Esophagus squamous epithelium (tissue), 4 donors: ENCODE measurements at regions not wholly inside any gene's neighbourhood (a gene's known extent, or its start where the extent isn't known, plus 50 kb on each side); places are given as distances from the start of the nearest gene placed in this dataset.

ENCODE experiments used
- CTCF ChIP-seq, 6 experiments: fragments of 450-650 bp in 4 of 6; fragments of 200-600 bp in 2 of 6; sonication (generic) in 2 of 6; IDR thresholded peaks; one replicate each; pipeline ENCODE4 v1.5.1; 2016 to 2019; ENCODE audit warnings: antibody characterized with exemption in 6 of 6, mild to moderate bottlenecking in 4 of 6, moderate library complexity in 4 of 6
- POLR2A ChIP-seq, 4 donors: fragments of 450-650 bp; IDR thresholded peaks; one replicate each; pipeline ENCODE4 v1.6.1; 2017; ENCODE audit warnings: antibody characterized with exemption in 4 of 4, mild to moderate bottlenecking in 4 of 4, moderate library complexity in 3 of 4

DNA sequence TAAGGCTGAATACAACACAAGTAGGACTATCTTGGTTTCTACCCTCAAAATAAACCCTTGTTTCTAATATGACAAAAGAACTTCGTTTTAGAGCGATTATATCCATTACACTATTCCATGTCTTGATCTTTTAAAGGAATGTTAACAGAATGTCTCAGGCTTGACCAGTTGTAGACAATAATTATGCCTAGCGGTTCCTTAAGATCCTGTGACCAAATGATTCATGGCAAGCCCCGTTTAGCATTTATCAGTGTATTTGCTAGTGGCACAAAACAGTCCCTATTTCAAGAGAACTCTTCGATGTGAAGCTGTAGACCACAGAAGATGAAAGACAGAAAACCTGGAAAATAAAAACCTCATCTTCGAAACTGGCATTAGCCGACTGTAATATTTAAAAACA, 200.9 kb upstream of the SOX9 start:
- TF ChIP-seq CTCF (IDR thresholded peaks at IDR 0.05) (no peak), POLR2A (IDR thresholded peaks at IDR 0.05) (no peak)
